ENCODE measurements at regions not wholly inside any gene's neighbourhood (a gene's known extent, or its start where the extent isn't known, plus 50 kb on each side); places are given as distances from the start of the nearest gene placed in this dataset.

DNA sequence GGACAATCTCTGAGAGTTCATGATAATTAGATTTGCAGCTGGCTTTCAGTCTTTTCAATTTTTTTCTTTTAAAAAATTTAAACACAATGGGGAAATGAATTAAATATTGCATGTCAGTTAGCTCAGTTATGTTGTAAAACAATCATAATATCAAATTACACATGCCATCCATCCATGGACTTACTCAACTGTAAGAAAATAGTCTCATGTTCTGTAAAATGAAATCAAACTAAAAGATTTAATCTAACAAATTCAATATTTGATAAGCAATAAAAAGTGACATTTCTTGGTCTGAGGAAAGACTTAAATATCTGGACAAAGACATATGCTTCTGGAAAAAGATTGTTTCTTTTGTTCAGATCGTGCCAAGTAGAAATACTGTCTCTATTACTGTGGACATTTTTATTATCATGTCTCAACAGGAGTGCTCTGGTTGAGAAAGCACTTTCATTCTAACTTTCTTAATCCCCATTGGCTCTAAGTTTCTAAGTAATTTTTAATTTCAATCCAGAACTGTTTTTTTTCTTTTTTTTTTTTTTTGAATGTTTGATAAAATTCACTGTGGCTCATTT, 179.2 kb upstream of the FAM3C start:
- intact Hi-C loops (cut with DNase I; ENCODE audit: low total_unique reads) (no loop called here), in situ Hi-C loops (cut with MboI; ENCODE audit: low sequenced_read_pairs in 4 of 4) (no loop called here)
- Histone ChIP-seq H3K4me1 (no peaks in the 10 kb centered on the region), H3K36me3 (no peaks in the 10 kb centered on the region), H3K27me3 (no peaks in the 10 kb centered on the region), H3K9me3 (no peaks in the 10 kb centered on the region), H3K27ac (no peak overlapping the region), H3K4me3 (no peak overlapping the region)
- DNase-seq (no peak), ATAC-seq (no peak)
- TF ChIP-seq, protein P1, sequence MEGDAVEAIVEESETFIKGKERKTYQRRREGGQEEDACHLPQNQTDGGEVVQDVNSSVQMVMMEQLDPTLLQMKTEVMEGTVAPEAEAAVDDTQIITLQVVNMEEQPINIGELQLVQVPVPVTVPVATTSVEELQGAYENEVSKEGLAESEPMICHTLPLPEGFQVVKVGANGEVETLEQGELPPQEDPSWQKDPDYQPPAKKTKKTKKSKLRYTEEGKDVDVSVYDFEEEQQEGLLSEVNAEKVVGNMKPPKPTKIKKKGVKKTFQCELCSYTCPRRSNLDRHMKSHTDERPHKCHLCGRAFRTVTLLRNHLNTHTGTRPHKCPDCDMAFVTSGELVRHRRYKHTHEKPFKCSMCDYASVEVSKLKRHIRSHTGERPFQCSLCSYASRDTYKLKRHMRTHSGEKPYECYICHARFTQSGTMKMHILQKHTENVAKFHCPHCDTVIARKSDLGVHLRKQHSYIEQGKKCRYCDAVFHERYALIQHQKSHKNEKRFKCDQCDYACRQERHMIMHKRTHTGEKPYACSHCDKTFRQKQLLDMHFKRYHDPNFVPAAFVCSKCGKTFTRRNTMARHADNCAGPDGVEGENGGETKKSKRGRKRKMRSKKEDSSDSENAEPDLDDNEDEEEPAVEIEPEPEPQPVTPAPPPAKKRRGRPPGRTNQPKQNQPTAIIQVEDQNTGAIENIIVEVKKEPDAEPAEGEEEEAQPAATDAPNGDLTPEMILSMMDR (IDR thresholded peaks at IDR 0.05 in 4 of 5, conservative IDR thresholded peaks at IDR 0.05 in 1 of 5), result no peak

DNA sequence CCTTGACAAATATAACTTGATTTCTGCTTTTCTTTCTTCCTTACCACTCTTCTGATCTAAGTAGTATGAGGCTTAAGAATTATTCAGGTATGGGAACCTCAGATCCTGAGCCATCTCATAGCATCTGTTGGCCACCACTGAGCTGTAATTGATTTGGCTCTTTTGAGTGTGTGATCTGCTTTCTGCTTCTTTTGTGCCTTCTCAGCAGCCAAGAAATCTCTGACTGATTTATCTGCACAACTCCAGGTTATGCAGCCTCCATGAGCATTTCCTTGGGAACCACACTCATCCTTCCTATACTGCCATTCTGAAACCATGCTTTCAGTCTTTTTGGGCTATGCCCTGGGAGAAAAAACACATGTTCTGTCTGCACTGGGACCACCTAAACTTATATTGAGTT, 178.0 kb upstream of the FAM3C start:
- in situ Hi-C loops (cut with MboI; ENCODE audit: low sequenced_read_pairs in 4 of 4), result no loop called here

DNA sequence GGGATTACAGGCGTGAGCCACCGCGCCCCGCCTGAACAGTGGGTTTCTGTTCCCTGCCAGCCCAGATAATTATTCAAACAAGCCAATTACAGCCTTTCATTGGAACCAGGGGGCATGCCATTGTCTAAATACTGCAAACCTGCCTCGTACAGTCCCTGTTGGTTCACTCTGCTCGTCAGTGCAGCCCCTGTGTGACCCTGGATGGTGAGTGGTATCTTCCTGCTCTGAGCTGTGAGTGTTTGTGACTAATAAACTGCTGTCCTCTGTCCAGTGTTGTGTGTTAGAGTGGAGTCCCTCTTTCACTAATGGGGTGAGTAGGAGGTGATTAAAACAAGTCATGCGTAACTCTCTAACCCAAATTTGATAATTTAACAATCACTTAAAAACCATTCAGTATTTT, 176.5 kb upstream of the FAM3C start:
- Histone ChIP-seq H3K36me3 (no peaks in the 10 kb centered on the region), H3K4me1 (no peaks in the 10 kb centered on the region), H3K9me3 (no peaks in the 10 kb centered on the region), H3K27me3 (no peaks in the 10 kb centered on the region), H3K27ac (no peak overlapping the region), H3K4me3 (no peak overlapping the region)
- in situ Hi-C loops (cut with MboI; ENCODE audit: low sequenced_read_pairs in 4 of 4), result no loop called here
- intact Hi-C loops (cut with DNase I; ENCODE audit: low total_unique reads), result no loop called here
- no peak for TF ChIP-seq POLR2A (IDR thresholded peaks at IDR 0.05)
- TF ChIP-seq, protein P1 (IDR thresholded peaks at IDR 0.05 in 4 of 5, conservative IDR thresholded peaks at IDR 0.05 in 1 of 5), result no peak
- DNase-seq, result no peak
- ATAC-seq, result no peak

More for the DNA sequence above, 178.0 kb upstream of the FAM3C start:
- Histone ChIP-seq H3K27me3 (no peaks in the 10 kb centered on the region), H3K36me3 (no peaks in the 10 kb centered on the region), H3K4me1 (no peaks in the 10 kb centered on the region), H3K9me3 (no peaks in the 10 kb centered on the region), H3K4me3 (no peak overlapping the region), H3K27ac (no peak overlapping the region)
- intact Hi-C loops (cut with DNase I; ENCODE audit: low total_unique reads), result no loop called here
- no peak for TF ChIP-seq POLR2A (IDR thresholded peaks at IDR 0.05)
- TF ChIP-seq, protein P1 (IDR thresholded peaks at IDR 0.05 in 4 of 5, conservative IDR thresholded peaks at IDR 0.05 in 1 of 5), result no peak
- ATAC-seq (no peak), DNase-seq (no peak)

DNA sequence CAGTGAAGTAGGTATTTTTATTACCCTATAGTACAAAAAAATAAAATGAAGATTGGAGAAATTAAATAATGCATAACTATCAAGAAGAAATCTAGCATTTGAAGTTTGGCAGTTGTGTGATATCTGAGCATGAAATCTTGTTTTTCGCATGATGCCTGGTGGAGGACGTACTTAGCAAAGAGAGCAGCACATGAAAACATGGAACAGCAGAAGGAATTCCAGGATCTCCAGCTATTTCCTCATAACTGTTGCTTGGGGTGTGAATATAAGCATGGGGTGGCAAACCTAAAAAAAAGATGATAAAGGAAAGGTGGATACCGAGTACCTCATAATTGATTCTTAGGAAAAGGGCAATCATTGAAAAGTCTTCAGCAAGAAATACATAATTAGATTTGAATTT, 174.3 kb upstream of the FAM3C start:
- Histone ChIP-seq H3K4me1 (no peaks in the 10 kb centered on the region), H3K27ac (no peak overlapping the region), H3K36me3 (no peaks in the 10 kb centered on the region), H3K9me3 (no peaks in the 10 kb centered on the region), H3K4me3 (no peak overlapping the region), H3K27me3 (no peaks in the 10 kb centered on the region)
- ATAC-seq, result no peak
- intact Hi-C loops (cut with DNase I; ENCODE audit: low total_unique reads), result no loop called here
- in situ Hi-C loops (cut with MboI; ENCODE audit: low sequenced_read_pairs in 4 of 4), result no loop called here
- TF ChIP-seq, protein P1 (IDR thresholded peaks at IDR 0.05 in 4 of 5, conservative IDR thresholded peaks at IDR 0.05 in 1 of 5), result no peak
- no peak for TF ChIP-seq POLR2A (IDR thresholded peaks at IDR 0.05)
- DNase-seq, result no peak

DNA sequence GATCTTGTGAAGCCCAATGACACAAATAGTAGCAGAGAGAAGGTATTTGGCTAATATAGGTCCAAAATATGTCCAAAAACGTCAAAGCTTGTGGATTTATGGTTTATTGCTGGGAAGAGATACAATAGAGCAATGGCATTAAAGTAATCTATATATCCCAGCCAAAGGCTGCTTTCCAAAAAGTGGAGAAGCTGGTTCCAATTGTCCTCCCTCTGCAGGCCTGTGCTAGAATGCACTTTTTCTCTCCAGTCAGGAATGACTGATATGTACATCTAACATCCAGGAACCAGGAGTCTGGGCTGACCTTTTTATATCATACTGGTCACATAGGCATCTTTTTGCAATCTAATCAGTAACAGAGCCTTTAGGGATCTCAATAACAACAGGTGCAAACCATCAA, 167.1 kb upstream of the FAM3C start:
- ATAC-seq (no peak), DNase-seq (no peak)
- no peak overlapping the region for H3K4me3 ChIP-seq
- TF ChIP-seq, protein P1 (IDR thresholded peaks at IDR 0.05 in 4 of 5, conservative IDR thresholded peaks at IDR 0.05 in 1 of 5), result no peak
- TF ChIP-seq POLR2A (IDR thresholded peaks at IDR 0.05), result no peak
- no peaks in the 10 kb centered on the region for H3K4me1 ChIP-seq
- H3K27me3 ChIP-seq, result no peaks in the 10 kb centered on the region
- no peaks in the 10 kb centered on the region for H3K36me3 ChIP-seq
- intact Hi-C loops (cut with DNase I; ENCODE audit: low total_unique reads), result no loop called here
- H3K27ac ChIP-seq, result no peak overlapping the region
- in situ Hi-C loops (cut with MboI; ENCODE audit: low sequenced_read_pairs in 4 of 4), result no loop called here
- no peaks in the 10 kb centered on the region for H3K9me3 ChIP-seq

Measured in gastrocnemius medialis (tissue), 4 donors.